DMS 273 treated with DMSO at 0.1 percent for 48 hours (cell line): ENCODE measurements at regions not wholly inside any gene's neighbourhood (a gene's known extent, or its start where the extent isn't known, plus 50 kb on each side); places are given as distances from the start of the nearest gene placed in this dataset.

Source experiments
- DNase-seq: peaks from one replicate; lab custom pipeline; 2025; lab: John Stamatoyannopoulos, UW

GRCh38 chr14:81837304-81837703 lies 303.7 kb upstream of the SEL1L start:
- DNase-seq = no peak

GRCh38 chr14:81839056-81839455 lies 305.4 kb upstream of the SEL1L start:
- DNase-seq = no peak

DNA sequence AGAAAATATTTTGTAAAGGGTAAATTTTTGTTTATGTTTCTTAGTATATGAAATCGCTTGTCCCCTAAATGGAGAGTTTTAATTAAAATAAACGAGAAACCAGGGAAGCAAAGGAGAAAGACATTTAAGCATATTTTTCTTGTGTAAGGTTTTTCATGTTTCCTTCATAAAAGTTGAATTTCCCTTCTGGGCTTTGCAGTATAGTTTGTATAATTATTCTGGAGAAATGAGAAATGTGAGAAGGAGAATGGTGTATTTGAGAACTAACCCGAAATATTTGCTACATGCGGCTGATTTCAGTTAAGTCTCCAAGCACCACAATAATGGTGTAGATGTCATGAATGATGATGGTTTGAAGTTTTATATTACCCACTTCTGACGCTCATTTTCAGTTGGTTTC lies 307.7 kb upstream of the SEL1L start:
- DNase-seq = no peak

DNA sequence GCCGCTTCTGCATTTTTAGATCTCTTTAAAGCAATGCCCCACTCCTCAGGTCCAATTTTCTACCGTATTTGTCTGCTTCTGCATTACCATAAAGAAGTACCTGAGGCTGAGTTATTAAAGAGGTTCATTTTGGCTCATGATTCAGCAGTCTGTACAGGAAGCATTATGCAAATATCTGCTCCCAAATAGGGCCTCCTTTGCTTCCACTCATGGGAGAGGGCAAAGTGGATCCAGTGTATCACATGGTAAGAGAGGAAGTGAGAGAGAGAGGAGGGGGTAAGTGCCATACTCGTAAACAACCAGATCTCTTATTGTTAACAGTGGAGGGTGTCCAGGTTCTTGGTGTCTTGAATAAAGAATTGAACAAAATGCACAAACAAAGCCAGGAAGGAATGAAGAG lies 316.1 kb upstream of the SEL1L start:
- DNase-seq = no peak

DNA sequence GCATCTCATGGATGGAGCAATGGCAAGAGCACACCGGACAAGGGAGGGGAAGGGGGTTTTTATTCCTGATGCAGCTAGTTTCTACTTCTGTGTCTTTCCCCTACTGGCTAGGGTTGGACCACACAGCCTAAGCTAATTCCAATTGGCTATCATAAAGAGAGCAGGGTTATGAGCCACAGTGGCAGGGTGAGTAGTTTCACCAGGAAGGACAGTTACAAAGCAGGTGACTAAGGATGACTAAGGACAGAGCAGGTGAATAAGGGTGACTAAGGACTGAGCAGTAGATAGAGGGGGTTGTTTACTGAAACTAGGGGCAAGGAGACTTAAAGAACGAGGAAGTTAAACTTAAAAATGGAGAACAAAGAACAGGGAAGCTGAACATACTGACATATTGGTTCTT lies 321.4 kb upstream of the SEL1L start:
- DNase-seq = no peak

DNA sequence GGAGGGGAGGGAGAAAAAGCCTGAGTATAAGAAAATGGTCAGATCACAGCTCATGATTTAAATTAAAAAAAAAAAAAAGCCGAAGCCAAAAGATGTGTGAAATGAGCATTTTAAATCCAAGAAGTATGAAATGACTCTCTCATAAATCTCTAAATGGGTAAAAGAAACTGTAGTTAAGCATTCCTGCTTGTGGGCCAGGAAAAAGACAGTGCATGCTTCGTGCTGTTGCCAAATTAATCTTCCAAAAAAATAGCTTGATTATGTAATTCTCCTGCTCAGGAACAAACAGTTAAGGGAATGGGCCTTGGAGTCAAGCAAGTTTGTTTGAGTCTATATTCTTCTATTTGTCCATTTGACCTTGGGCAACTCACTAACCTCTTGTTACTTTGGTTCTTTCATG lies 325.4 kb upstream of the SEL1L start:
- DNase-seq = no peak

DNA sequence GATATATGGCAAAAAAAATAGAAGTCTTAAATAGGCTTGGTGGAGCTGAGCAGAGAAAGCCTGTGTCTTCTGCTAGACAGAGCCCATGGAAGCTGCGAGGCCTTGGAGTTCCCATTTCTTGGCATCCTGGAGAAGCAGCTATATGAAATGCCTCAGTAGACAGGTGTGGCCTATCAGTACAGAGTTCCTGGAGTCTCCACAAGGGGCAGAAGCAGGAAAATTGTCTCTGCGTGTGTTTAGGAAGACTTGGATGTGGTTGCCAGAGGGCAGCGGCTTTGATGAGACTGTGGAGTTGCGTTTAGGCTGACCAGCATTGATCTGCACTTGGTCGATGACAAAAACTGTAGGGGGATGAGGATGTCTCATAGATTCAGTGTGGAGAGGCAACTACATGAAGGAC lies 334.5 kb upstream of the SEL1L start:
- DNase-seq = no peak

DNA sequence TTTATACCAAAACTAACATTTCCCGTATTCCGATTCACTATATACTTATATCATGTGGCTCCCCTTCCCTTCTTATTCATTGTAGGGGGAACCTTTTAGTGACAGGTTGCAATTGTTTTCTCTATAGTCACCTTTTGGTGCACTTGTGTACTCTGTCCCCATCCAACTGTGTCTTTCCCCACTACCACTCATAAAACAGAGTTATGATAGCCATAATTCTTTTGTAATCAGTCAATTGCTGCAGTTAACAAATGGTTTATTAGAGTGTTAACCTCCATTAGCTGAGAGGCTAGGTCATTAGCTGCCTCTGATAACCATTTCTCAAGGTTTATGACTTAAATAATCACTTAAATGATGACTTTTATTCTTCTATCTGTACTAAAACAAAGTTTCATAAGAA lies 338.1 kb upstream of the SEL1L start:
- no peak for DNase-seq

- DNase-seq = no peak
These were observed 350.7 kb upstream of the SEL1L start for GRCh38 chr14:81884382-81884781.

GRCh38 chr14:81886588-81886987 lies 352.9 kb upstream of the SEL1L start:
- DNase-seq = no peak

GRCh38 chr14:81889529-81889928 lies 355.9 kb upstream of the SEL1L start:
- no peak for DNase-seq

GRCh38 chr14:81890020-81890419 lies 356.4 kb upstream of the SEL1L start:
- DNase-seq = no peak

- no peak for DNase-seq
These were observed 369.8 kb upstream of the SEL1L start for GRCh38 chr14:81903477-81903876.

DNA sequence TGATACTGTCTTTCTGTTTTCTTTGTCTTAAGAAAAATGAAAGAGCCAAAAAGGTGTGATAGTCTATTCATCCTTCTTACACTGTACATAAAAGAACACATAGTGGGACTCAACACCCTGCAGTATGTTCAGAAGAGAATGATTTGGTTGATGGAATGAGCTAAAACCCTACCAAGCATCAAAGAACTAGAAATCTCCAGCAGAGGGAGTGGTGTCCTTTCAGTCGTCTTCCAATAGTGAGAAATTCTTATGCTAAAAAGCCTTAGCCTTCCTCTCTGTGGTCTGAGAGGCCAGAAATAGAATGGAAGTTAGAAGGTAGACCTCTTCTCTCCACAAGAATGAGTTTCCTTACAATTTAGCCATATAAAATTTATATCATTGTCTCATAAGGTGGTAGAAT lies 393.4 kb upstream of the SEL1L start:
- no peak for DNase-seq

- DNase-seq = no peak
These were observed 398.2 kb upstream of the SEL1L start for GRCh38 chr14:81931828-81932227.

- DNase-seq = no peak
These were observed 402.7 kb upstream of the SEL1L start for GRCh38 chr14:81936348-81936747.

GRCh38 chr14:81936902-81937301 lies 403.2 kb upstream of the SEL1L start:
- DNase-seq = no peak

- no peak for DNase-seq
These were observed 404.7 kb upstream of the SEL1L start for GRCh38 chr14:81938341-81938740.

GRCh38 chr14:81940651-81941050 lies 407.0 kb upstream of the SEL1L start:
- no peak for DNase-seq

DNA sequence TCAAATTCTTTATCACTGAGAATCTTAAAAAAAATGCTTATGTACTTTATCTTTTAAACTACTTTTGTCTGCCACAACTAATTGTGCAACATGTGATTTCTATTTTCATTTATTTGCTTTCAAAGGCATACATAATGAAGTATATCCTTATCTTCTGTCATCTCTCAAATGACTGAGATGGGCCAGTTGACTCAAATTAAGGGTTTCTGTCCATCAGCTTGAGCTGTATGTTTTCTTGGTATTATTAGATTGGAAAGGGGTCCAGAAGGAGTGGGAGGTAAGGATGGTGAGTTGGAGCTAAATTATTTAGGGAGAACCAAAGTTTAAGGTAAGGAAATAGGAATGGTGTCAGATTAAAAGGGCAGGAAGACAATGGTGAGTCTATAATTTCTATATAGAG lies 408.4 kb upstream of the SEL1L start:
- no peak for DNase-seq

- no peak for DNase-seq
These were observed 412.7 kb upstream of the SEL1L start for GRCh38 chr14:81946375-81946774.

DNA sequence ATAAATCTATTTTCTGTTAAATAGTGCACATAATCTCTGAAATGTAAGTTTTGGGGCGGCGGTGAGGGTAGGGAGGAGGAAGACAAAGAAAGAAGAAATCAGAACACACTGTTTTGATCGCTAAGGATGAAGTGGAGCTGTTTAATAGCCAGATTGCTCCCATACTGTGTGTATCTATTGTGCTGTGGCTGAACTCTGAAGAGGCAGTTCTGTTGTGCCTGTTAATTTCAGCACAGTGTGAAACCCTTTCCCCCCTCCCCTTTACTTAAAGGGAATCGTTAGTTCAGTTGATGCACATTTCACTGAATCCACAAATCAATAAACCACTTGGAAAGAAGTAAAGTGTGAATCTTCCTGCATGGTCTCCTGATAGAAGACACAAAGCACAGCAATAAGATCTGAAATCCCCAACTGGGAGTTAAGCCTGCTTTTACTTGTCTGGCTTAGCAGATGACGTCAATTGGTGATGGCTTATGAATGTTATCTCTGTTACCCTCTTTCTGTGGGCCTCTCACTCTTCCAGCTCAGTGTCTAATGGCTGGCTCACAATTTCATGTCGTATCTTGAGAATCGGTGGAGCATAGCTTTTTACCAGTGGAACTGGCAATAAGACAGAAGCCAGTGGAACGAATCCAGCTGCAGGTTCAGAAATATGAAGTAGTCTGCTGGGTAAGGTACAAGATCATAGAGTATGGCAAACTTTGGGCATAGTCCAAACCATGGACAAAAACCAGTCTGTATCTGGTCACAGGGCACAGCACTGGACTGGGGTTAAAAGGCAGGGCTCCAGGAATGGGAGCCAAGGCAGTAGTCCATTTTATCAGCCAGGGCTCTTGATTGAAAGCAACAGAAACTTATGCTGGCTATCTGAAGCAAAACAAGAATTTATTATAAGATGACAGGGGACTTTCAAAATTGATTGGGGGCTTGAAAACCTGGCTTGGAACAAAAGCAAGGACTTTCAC lies 413.5 kb upstream of the SEL1L start:
- no peak for DNase-seq

DNA sequence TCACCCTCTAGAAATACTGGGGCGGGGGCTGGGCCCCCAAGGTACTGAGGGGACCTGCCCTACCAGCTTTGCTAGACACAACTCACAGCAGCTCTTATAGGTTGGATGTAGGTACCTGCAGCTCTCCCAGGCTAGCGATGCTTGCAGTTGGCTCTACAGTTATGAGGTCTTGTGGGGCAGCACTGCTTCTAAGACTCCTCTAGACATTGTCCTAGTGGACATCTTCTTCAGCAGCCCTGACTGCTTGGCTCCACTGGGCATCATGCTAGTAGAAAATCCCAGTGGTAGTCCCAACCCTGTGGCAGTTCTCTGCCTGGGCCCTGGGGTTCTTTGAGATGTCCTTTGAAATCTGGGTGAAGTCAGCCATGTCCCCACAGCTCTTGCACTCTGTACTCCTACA lies 419.3 kb upstream of the SEL1L start:
- no peak for DNase-seq

GRCh38 chr14:81953419-81953818 lies 419.8 kb upstream of the SEL1L start:
- no peak for DNase-seq
